ENCODE measurements at regions not wholly inside any gene's neighbourhood (a gene's known extent, or its start where the extent isn't known, plus 50 kb on each side); places are given as distances from the start of the nearest gene placed in this dataset.

- Histone ChIP-seq H3K9me2 (replicated peaks; ENCODE audit: insufficient read depth, low read length) (no peaks in the 10 kb centered on the region), H3K9me3 (ENCODE audit: low read length) (peaks cover 5% of the 10 kb centered on the region; the same call in 1 of the 2 replicates), H3K4me1 (ENCODE audit: low read length) (no peaks in the 10 kb centered on the region), H3K27me3 (ENCODE audit: low read length) (no peaks in the 10 kb centered on the region), H3K27ac (ENCODE audit: low read length) (no peak overlapping the region), H3K79me2 (ENCODE audit: low read length) (no peaks in the 10 kb centered on the region), H4K20me1 (ENCODE audit: insufficient read depth, low read depth, low read length) (no peaks in the 10 kb centered on the region), H2AFZ (ENCODE audit: low read length) (no peak overlapping the region), H3K4me2 (ENCODE audit: low read depth, low read length, poor library complexity, severe bottlenecking) (no peak overlapping the region), H3K36me3 (ENCODE audit: insufficient read depth, low read length) (no peaks in the 10 kb centered on the region), H3K9ac (ENCODE audit: low read length) (no peak overlapping the region), H3K4me3 (ENCODE audit: low read length) (no peak overlapping the region)
- DNase-seq = no peak
These were observed 615.7 kb downstream of the TBL1XR1 start for GRCh38 chr3:176581589-176581988.

GRCh38 chr3:176579711-176580185 is 617.5 kb downstream of the TBL1XR1 start:
- Histone ChIP-seq H3K4me1 (ENCODE audit: low read length) (no peaks in the 10 kb centered on the region), H3K27me3 (ENCODE audit: low read length) (no peaks in the 10 kb centered on the region), H4K20me1 (ENCODE audit: insufficient read depth, low read depth, low read length) (no peaks in the 10 kb centered on the region), H3K27ac (ENCODE audit: low read length) (no peak overlapping the region), H3K9me3 (ENCODE audit: low read length) (peaks cover 5% of the 10 kb centered on the region), H3K4me3 (ENCODE audit: low read length) (no peak overlapping the region), H3K36me3 (ENCODE audit: insufficient read depth, low read length) (no peaks in the 10 kb centered on the region), H2AFZ (ENCODE audit: low read length) (no peak overlapping the region), H3K9me2 (replicated peaks; ENCODE audit: insufficient read depth, low read length) (no peaks in the 10 kb centered on the region), H3K9ac (ENCODE audit: low read length) (no peak overlapping the region), H3K4me2 (ENCODE audit: low read depth, low read length, poor library complexity, severe bottlenecking) (no peak overlapping the region), H3K79me2 (ENCODE audit: low read length) (no peaks in the 10 kb centered on the region)
- no peak for DNase-seq

- no peaks in the 10 kb centered on the region for H3K9me2 ChIP-seq (replicated peaks; ENCODE audit: insufficient read depth, low read length)
- H2AFZ ChIP-seq (ENCODE audit: low read length) = no peak overlapping the region
- H3K9me3 ChIP-seq (ENCODE audit: low read length) = peaks cover 5% of the 10 kb centered on the region
- no peak overlapping the region for H3K4me3 ChIP-seq (ENCODE audit: low read length)
- no peak for DNase-seq
- no peaks in the 10 kb centered on the region for H3K79me2 ChIP-seq (ENCODE audit: low read length)
- no peak overlapping the region for H3K4me2 ChIP-seq (ENCODE audit: low read depth, low read length, poor library complexity, severe bottlenecking)
- no peak overlapping the region for H3K9ac ChIP-seq (ENCODE audit: low read length)
- H3K36me3 ChIP-seq (ENCODE audit: insufficient read depth, low read length) = no peaks in the 10 kb centered on the region
- no peaks in the 10 kb centered on the region for H3K27me3 ChIP-seq (ENCODE audit: low read length)
- H3K4me1 ChIP-seq (ENCODE audit: low read length) = no peaks in the 10 kb centered on the region
- no peaks in the 10 kb centered on the region for H4K20me1 ChIP-seq (ENCODE audit: insufficient read depth, low read depth, low read length)
- no peak overlapping the region for H3K27ac ChIP-seq (ENCODE audit: low read length)
These were observed 619.0 kb downstream of the TBL1XR1 start for GRCh38 chr3:176578316-176578715.

GRCh38 chr3:176577447-176577846 is 619.8 kb downstream of the TBL1XR1 start:
- no peaks in the 10 kb centered on the region for H3K4me1 ChIP-seq (ENCODE audit: low read length)
- H3K9me2 ChIP-seq (replicated peaks; ENCODE audit: insufficient read depth, low read length) = no peaks in the 10 kb centered on the region
- no peaks in the 10 kb centered on the region for H4K20me1 ChIP-seq (ENCODE audit: insufficient read depth, low read depth, low read length)
- DNase-seq = no peak
- no peak overlapping the region for H3K9ac ChIP-seq (ENCODE audit: low read length)
- no peak overlapping the region for H3K4me2 ChIP-seq (ENCODE audit: low read depth, low read length, poor library complexity, severe bottlenecking)
- H3K4me3 ChIP-seq (ENCODE audit: low read length) = no peak overlapping the region
- no peak overlapping the region for H3K27ac ChIP-seq (ENCODE audit: low read length)
- no peaks in the 10 kb centered on the region for H3K79me2 ChIP-seq (ENCODE audit: low read length)
- H3K27me3 ChIP-seq (ENCODE audit: low read length) = no peaks in the 10 kb centered on the region
- no peaks in the 10 kb centered on the region for H3K36me3 ChIP-seq (ENCODE audit: insufficient read depth, low read length)
- H3K9me3 ChIP-seq (ENCODE audit: low read length) = peaks cover 5% of the 10 kb centered on the region
- no peak overlapping the region for H2AFZ ChIP-seq (ENCODE audit: low read length)

- Histone ChIP-seq H3K9me2 (replicated peaks; ENCODE audit: insufficient read depth, low read length) (no peaks in the 10 kb centered on the region), H3K27ac (ENCODE audit: low read length) (no peak overlapping the region), H3K27me3 (ENCODE audit: low read length) (no peaks in the 10 kb centered on the region), H3K36me3 (ENCODE audit: insufficient read depth, low read length) (no peaks in the 10 kb centered on the region), H2AFZ (ENCODE audit: low read length) (no peak overlapping the region), H3K4me2 (ENCODE audit: low read depth, low read length, poor library complexity, severe bottlenecking) (no peak overlapping the region), H3K4me1 (ENCODE audit: low read length) (no peaks in the 10 kb centered on the region), H3K9me3 (ENCODE audit: low read length) (peaks cover 9% of the 10 kb centered on the region), H3K4me3 (ENCODE audit: low read length) (no peak overlapping the region), H3K79me2 (ENCODE audit: low read length) (no peaks in the 10 kb centered on the region), H3K9ac (ENCODE audit: low read length) (no peak overlapping the region), H4K20me1 (ENCODE audit: insufficient read depth, low read depth, low read length) (no peaks in the 10 kb centered on the region)
- DNase-seq = no peak
These were observed 622.5 kb downstream of the TBL1XR1 start for GRCh38 chr3:176574786-176575185.

- H3K4me2 ChIP-seq (ENCODE audit: low read depth, low read length, poor library complexity, severe bottlenecking) = no peak overlapping the region
- no peaks in the 10 kb centered on the region for H3K27me3 ChIP-seq (ENCODE audit: low read length)
- H3K4me1 ChIP-seq (ENCODE audit: low read length) = no peaks in the 10 kb centered on the region
- no peak for DNase-seq
- H4K20me1 ChIP-seq (ENCODE audit: insufficient read depth, low read depth, low read length) = no peaks in the 10 kb centered on the region
- H3K27ac ChIP-seq (ENCODE audit: low read length) = no peak overlapping the region
- H3K9ac ChIP-seq (ENCODE audit: low read length) = no peak overlapping the region
- H2AFZ ChIP-seq (ENCODE audit: low read length) = no peak overlapping the region
- no peaks in the 10 kb centered on the region for H3K79me2 ChIP-seq (ENCODE audit: low read length)
- H3K9me3 ChIP-seq (ENCODE audit: low read length) = peaks cover 9% of the 10 kb centered on the region
- no peaks in the 10 kb centered on the region for H3K36me3 ChIP-seq (ENCODE audit: insufficient read depth, low read length)
- no peaks in the 10 kb centered on the region for H3K9me2 ChIP-seq (replicated peaks; ENCODE audit: insufficient read depth, low read length)
- H3K4me3 ChIP-seq (ENCODE audit: low read length) = no peak overlapping the region
These were observed 625.4 kb downstream of the TBL1XR1 start for GRCh38 chr3:176571926-176572325.

- Histone ChIP-seq H3K9me2 (replicated peaks; ENCODE audit: insufficient read depth, low read length) (no peaks in the 10 kb centered on the region), H3K9me3 (ENCODE audit: low read length) (peaks cover 9% of the 10 kb centered on the region), H3K79me2 (ENCODE audit: low read length) (no peaks in the 10 kb centered on the region), H3K9ac (ENCODE audit: low read length) (no peak overlapping the region), H3K27ac (ENCODE audit: low read length) (no peak overlapping the region), H3K36me3 (ENCODE audit: insufficient read depth, low read length) (no peaks in the 10 kb centered on the region), H4K20me1 (ENCODE audit: insufficient read depth, low read depth, low read length) (no peaks in the 10 kb centered on the region), H3K4me2 (ENCODE audit: low read depth, low read length, poor library complexity, severe bottlenecking) (no peak overlapping the region), H3K4me3 (ENCODE audit: low read length) (no peak overlapping the region), H3K27me3 (ENCODE audit: low read length) (no peaks in the 10 kb centered on the region), H2AFZ (ENCODE audit: low read length) (no peak overlapping the region), H3K4me1 (ENCODE audit: low read length) (no peaks in the 10 kb centered on the region)
- no peak for DNase-seq
These were observed 626.3 kb downstream of the TBL1XR1 start for GRCh38 chr3:176570992-176571391.

GRCh38 chr3:176568189-176568588 is 629.1 kb downstream of the TBL1XR1 start:
- Histone ChIP-seq H3K79me2 (ENCODE audit: low read length) (no peaks in the 10 kb centered on the region), H3K36me3 (ENCODE audit: insufficient read depth, low read length) (no peaks in the 10 kb centered on the region), H3K27me3 (ENCODE audit: low read length) (no peaks in the 10 kb centered on the region), H3K9ac (ENCODE audit: low read length) (no peak overlapping the region), H3K4me2 (ENCODE audit: low read depth, low read length, poor library complexity, severe bottlenecking) (no peak overlapping the region), H3K4me3 (ENCODE audit: low read length) (no peak overlapping the region), H3K9me2 (replicated peaks; ENCODE audit: insufficient read depth, low read length) (no peaks in the 10 kb centered on the region), H2AFZ (ENCODE audit: low read length) (no peak overlapping the region), H4K20me1 (ENCODE audit: insufficient read depth, low read depth, low read length) (no peaks in the 10 kb centered on the region), H3K4me1 (ENCODE audit: low read length) (no peaks in the 10 kb centered on the region), H3K27ac (ENCODE audit: low read length) (no peak overlapping the region), H3K9me3 (ENCODE audit: low read length) (peaks cover 4% of the 10 kb centered on the region)
- DNase-seq = no peak

GRCh38 chr3:176566757-176567156 is 630.5 kb downstream of the TBL1XR1 start:
- Histone ChIP-seq H3K27ac (ENCODE audit: low read length) (no peak overlapping the region), H3K4me3 (ENCODE audit: low read length) (no peak overlapping the region), H3K9ac (ENCODE audit: low read length) (no peak overlapping the region), H3K79me2 (ENCODE audit: low read length) (no peaks in the 10 kb centered on the region), H3K4me1 (ENCODE audit: low read length) (no peaks in the 10 kb centered on the region), H3K27me3 (ENCODE audit: low read length) (no peaks in the 10 kb centered on the region), H3K36me3 (ENCODE audit: insufficient read depth, low read length) (no peaks in the 10 kb centered on the region), H4K20me1 (ENCODE audit: insufficient read depth, low read depth, low read length) (no peaks in the 10 kb centered on the region), H3K9me2 (replicated peaks; ENCODE audit: insufficient read depth, low read length) (no peaks in the 10 kb centered on the region), H3K4me2 (ENCODE audit: low read depth, low read length, poor library complexity, severe bottlenecking) (no peak overlapping the region), H3K9me3 (ENCODE audit: low read length) (peaks cover 7% of the 10 kb centered on the region), H2AFZ (ENCODE audit: low read length) (no peak overlapping the region)
- no peak for DNase-seq
